HepG2 (cell line): ENCODE measurements at regions not wholly inside any gene's neighbourhood (a gene's known extent, or its start where the extent isn't known, plus 50 kb on each side); places are given as distances from the start of the nearest gene placed in this dataset.

Experiments used
- BRCA1 ChIP-seq: sonication (generic); formaldehyde crosslinking; IDR thresholded peaks from 2 replicates; pipeline ENCODE4 v1.4.0; 2020; ENCODE audit warnings: missing genetic modification reagents
- CENPBD1 ChIP-seq: sonication (generic); formaldehyde crosslinking; IDR thresholded peaks from 2 replicates; pipeline ENCODE4 v1.8.0; 2022; ENCODE audit warnings: missing genetic modification reagents, low read depth, mild to moderate bottlenecking, borderline replicate concordance
- DDIT3 ChIP-seq: sonication (generic); formaldehyde crosslinking; IDR thresholded peaks from 2 replicates; pipeline ENCODE4 v1.4.0; 2020; ENCODE audit warnings: mild to moderate bottlenecking, missing genetic modification reagents
- MEIS2 ChIP-seq: sonication (generic); formaldehyde crosslinking; IDR thresholded peaks from 2 replicates; pipeline ENCODE4 v1.9.0; 2021; ENCODE audit warnings: mild to moderate bottlenecking, missing genetic modification reagents
- MXD3 ChIP-seq: IDR thresholded peaks from 2 replicates; pipeline ENCODE4 v1.6.1; 2016; ENCODE audit warnings: mild to moderate bottlenecking, missing biosample characterization, missing genetic modification reagents
- NAIF1 ChIP-seq: sonication (generic); formaldehyde crosslinking; IDR thresholded peaks from 2 replicates; pipeline ENCODE4 v1.5.0; 2020; ENCODE audit warnings: mild to moderate bottlenecking, missing genetic modification reagents, borderline replicate concordance
- PRDM4 ChIP-seq: sonication (generic); formaldehyde crosslinking; IDR thresholded peaks from 2 replicates; pipeline ENCODE4 v1.9.0; 2021; ENCODE audit warnings: missing genetic modification reagents, borderline replicate concordance
- SALL1 ChIP-seq: sonication (generic); formaldehyde crosslinking; IDR thresholded peaks from 2 replicates; pipeline ENCODE4 v1.8.0; 2022; ENCODE audit warnings: mild to moderate bottlenecking, missing genetic modification reagents
- SIX4 ChIP-seq: sonication (generic); formaldehyde crosslinking; IDR thresholded peaks from 2 replicates; pipeline ENCODE4 v1.4.0; 2020; ENCODE audit warnings: missing genetic modification reagents
- SMARCE1 ChIP-seq: fragments of 450-650 bp; IDR thresholded peaks from 2 replicates; pipeline ENCODE4 v1.6.1; 2017; ENCODE audit warnings: borderline replicate concordance
- THAP7 ChIP-seq: sonication (generic); formaldehyde crosslinking; IDR thresholded peaks from 2 replicates; pipeline ENCODE4 v1.8.1; 2023; ENCODE audit warnings: mild to moderate bottlenecking, missing genetic modification reagents
- ZFAT ChIP-seq: sonication (generic); formaldehyde crosslinking; conservative IDR thresholded peaks from 2 replicates; pipeline ENCODE4 v1.8.1; 2023; ENCODE audit warnings: missing genetic modification reagents, inconsistent platforms
- ZHX1 ChIP-seq: sonication (generic); formaldehyde crosslinking; IDR thresholded peaks from 2 replicates; pipeline ENCODE4 v1.8.1; 2022; ENCODE audit warnings: low read depth, mild to moderate bottlenecking, missing genetic modification reagents
- ZNF12 ChIP-seq: sonication (generic); formaldehyde crosslinking; IDR thresholded peaks from 2 replicates; pipeline ENCODE4 v1.5.0; 2020; ENCODE audit warnings: missing genetic modification reagents
- ZNF160 ChIP-seq: sonication (generic); formaldehyde crosslinking; IDR thresholded peaks from 2 replicates; pipeline ENCODE4 v1.8.0; 2022; ENCODE audit warnings: mild to moderate bottlenecking, inconsistent platforms, missing genetic modification reagents
- ZNF34 ChIP-seq: sonication (generic); formaldehyde crosslinking; IDR thresholded peaks from 2 replicates; pipeline ENCODE4 v1.4.0; 2020; ENCODE audit warnings: mild to moderate bottlenecking, missing genetic modification reagents, borderline replicate concordance
- ZNF558 ChIP-seq: sonication (generic); formaldehyde crosslinking; IDR thresholded peaks from 2 replicates; pipeline ENCODE4 v1.9.0; 2022; ENCODE audit warnings: mild to moderate bottlenecking, missing genetic modification reagents, borderline replicate concordance
- ZNF562 ChIP-seq: sonication (generic); formaldehyde crosslinking; IDR thresholded peaks from 2 replicates; pipeline ENCODE4 v1.8.0; 2022; ENCODE audit warnings: missing genetic modification reagents, borderline replicate concordance
- ZNF598 ChIP-seq: sonication (generic); formaldehyde crosslinking; IDR thresholded peaks from 2 replicates; pipeline ENCODE4 v1.5.1; 2020; ENCODE audit warnings: mild to moderate bottlenecking, missing genetic modification reagents, borderline replicate concordance
- ZNF670 ChIP-seq: sonication (generic); formaldehyde crosslinking; IDR thresholded peaks from 2 replicates; pipeline ENCODE4 v1.8.0; 2022; ENCODE audit warnings: mild to moderate bottlenecking, missing genetic modification reagents, borderline replicate concordance
- ZNF703 ChIP-seq: sonication (generic); formaldehyde crosslinking; IDR thresholded peaks from 2 replicates; pipeline ENCODE4 v1.5.1; 2020; ENCODE audit warnings: missing genetic modification reagents, mild to moderate bottlenecking, moderate library complexity, borderline replicate concordance
- ZNF768 ChIP-seq: sonication (generic); formaldehyde crosslinking; IDR thresholded peaks from 2 replicates; pipeline ENCODE4 v1.4.0; 2020; ENCODE audit warnings: missing genetic modification reagents

- TF ChIP-seq DDIT3 (CRISPR knock-in tag) (no peak; the same call in 1 of the 2 replicates), SIX4 (CRISPR knock-in tag) (peak; percentile 7; the same call in 1 of the 2 replicates), NAIF1 (CRISPR knock-in tag) (0 out of 2 replicates have a peak, but pooled peaks have one; percentile 36), MEIS2 (CRISPR knock-in tag) (no peak), THAP7 (no peak), ZNF12 (CRISPR knock-in tag) (no peak; the same call in 1 of the 2 replicates), CENPBD1 (no peak), ZFAT (CRISPR knock-in tag) (peak; percentile 65; the same call in 1 of the 2 replicates), MXD3 (CRISPR knock-in tag) (0 out of 2 replicates have a peak, but pooled peaks have one; percentile 45), ZNF670 (CRISPR knock-in tag) (peak; percentile 65; the same call in 1 of the 2 replicates), SMARCE1 (no peak), ZNF160 (CRISPR knock-in tag) (no peak; the same call in 1 of the 2 replicates), BRCA1 (CRISPR knock-in tag) (no peak), ZHX1 (CRISPR knock-in tag) (0 out of 2 replicates have a peak, but pooled peaks have one; percentile 67), ZNF562 (CRISPR knock-in tag) (no peak), SALL1 (CRISPR knock-in tag) (peak; percentile 89), ZNF34 (no peak), ZNF768 (CRISPR knock-in tag) (no peak), ZNF703 (CRISPR knock-in tag) (peak; percentile 37; the same call in 1 of the 2 replicates), ZNF558 (CRISPR knock-in tag) (no peak; the same call in 1 of the 2 replicates), ZNF598 (CRISPR knock-in tag) (peak; percentile 68; the same call in 1 of the 2 replicates), PRDM4 (CRISPR knock-in tag) (no peak)
Observed at GRCh38 chr2:8138923-8139667, 542.8 kb upstream of the ID2 start (continued).
